ENCODE measurements at regions not wholly inside any gene's neighbourhood (a gene's known extent, or its start where the extent isn't known, plus 50 kb on each side); places are given as distances from the start of the nearest gene placed in this dataset.

DNA sequence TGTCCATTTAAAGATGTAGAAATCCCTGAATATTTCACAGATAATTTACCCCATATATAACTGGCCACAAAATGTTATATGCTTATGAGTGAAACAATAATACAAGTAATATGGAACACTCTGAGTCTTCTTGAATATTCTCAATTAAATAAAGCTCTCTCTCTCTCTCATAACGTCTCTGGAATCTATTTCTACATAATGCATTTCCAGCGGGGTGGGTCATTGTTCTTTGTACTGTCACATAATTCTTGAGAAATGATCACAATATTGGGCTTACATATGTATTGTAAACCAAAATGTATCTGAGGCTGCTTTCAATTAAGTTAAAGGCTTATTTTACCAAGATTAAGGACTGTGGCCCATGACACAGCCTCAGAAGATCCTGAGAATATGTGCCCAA, 596.3 kb downstream of the FAT4 start:
- Mint-ChIP-seq H3K27ac (no peak overlapping the region), H3K4me3 (no peak overlapping the region), H3K4me1 (no peaks in the 10 kb centered on the region), H3K36me3 (no peaks in the 10 kb centered on the region), H3K9me3 (peaks cover 0 to 12% (median 2%) of the 10 kb centered on the region in 7 donors), H3K27me3 (no peaks in the 10 kb centered on the region)
- ATAC-seq (ENCODE audit: low read depth in 2 of 2) = no peak
- no peak for DNase-seq

DNA sequence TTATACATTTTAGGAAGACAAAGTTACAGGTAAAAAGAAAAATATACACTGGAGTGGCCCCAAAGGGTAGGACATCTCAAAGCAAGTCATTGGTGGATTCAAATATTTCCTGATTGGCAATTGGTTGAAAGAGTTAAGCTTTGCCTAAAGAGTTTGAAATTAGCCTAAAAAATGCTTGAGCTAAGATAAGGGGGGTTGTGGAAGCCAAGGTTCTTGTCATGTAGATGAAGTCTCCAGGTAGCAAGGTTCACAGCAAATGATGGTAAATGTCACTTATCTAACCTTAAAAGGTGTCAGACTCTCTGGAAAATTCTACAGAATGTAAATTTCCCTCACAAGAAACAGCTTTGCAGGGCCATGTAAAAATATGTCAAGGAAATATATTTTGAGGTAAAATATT, 596.7 kb downstream of the FAT4 start:
- H3K4me1 Mint-ChIP-seq = no peaks in the 10 kb centered on the region
- H3K27me3 Mint-ChIP-seq = no peaks in the 10 kb centered on the region
- H3K27ac Mint-ChIP-seq = no peak overlapping the region
- no peak for DNase-seq
- no peaks in the 10 kb centered on the region for H3K36me3 Mint-ChIP-seq
- ATAC-seq (ENCODE audit: low read depth in 2 of 2) = no peak
- no peak overlapping the region for H3K4me3 Mint-ChIP-seq
- peaks cover 0 to 12% (median 2%) of the 10 kb centered on the region in 7 donors for H3K9me3 Mint-ChIP-seq

GRCh38 chr4:125917559-125917958, 602.8 kb downstream of the FAT4 start:
- ATAC-seq (ENCODE audit: low read depth in 2 of 2) (no peak), DNase-seq (no peak)
- H3K36me3 Mint-ChIP-seq = no peaks in the 10 kb centered on the region
- H3K27me3 Mint-ChIP-seq = no peaks in the 10 kb centered on the region
- no peak overlapping the region for H3K27ac Mint-ChIP-seq
- H3K9me3 Mint-ChIP-seq = peaks cover 0 to 4% (median 0%) of the 10 kb centered on the region in 7 donors
- no peaks in the 10 kb centered on the region for H3K4me1 Mint-ChIP-seq
- H3K4me3 Mint-ChIP-seq = no peak overlapping the region

DNA sequence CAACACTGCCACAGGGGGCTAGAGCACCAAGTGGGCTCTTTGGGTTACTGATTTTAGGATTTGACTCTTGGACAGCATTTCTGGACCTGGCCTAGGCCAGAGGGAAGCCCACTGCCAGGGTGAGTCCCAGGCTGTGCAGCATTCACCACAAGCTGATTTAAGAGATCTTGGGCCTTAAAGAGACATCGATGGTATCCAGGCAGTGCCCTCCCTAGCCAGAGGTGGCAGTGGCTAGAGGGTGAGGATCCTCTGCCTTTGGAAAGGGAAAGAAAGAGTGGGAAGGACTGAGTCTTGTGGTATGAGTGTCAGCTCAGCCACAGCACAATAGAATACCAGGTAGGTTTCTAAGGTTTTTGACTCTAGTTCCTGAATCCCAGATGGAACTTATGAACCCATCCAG, 613.9 kb downstream of the FAT4 start:
- H3K4me3 Mint-ChIP-seq = no peak overlapping the region
- ATAC-seq (ENCODE audit: low read depth in 2 of 2) (no peak), DNase-seq (no peak)
- no peaks in the 10 kb centered on the region for H3K4me1 Mint-ChIP-seq
- H3K27me3 Mint-ChIP-seq = no peaks in the 10 kb centered on the region
- no peak overlapping the region for H3K27ac Mint-ChIP-seq
- peaks cover 0 to 26% (median 9%) of the 10 kb centered on the region in 7 donors for H3K9me3 Mint-ChIP-seq
- H3K36me3 Mint-ChIP-seq = no peaks in the 10 kb centered on the region

- H3K9me3 Mint-ChIP-seq = peaks cover 7 to 20% (median 11%) of the 10 kb centered on the region in 7 donors
- H3K4me3 Mint-ChIP-seq = no peak overlapping the region
- no peak for ATAC-seq (ENCODE audit: low read depth in 2 of 2)
- no peaks in the 10 kb centered on the region for H3K36me3 Mint-ChIP-seq
- no peak for DNase-seq
- H3K27me3 Mint-ChIP-seq = no peaks in the 10 kb centered on the region
- H3K27ac Mint-ChIP-seq = no peak overlapping the region
- H3K4me1 Mint-ChIP-seq = no peaks in the 10 kb centered on the region
Measured at GRCh38 chr4:125938541-125938940, 623.8 kb downstream of the FAT4 start.

DNA sequence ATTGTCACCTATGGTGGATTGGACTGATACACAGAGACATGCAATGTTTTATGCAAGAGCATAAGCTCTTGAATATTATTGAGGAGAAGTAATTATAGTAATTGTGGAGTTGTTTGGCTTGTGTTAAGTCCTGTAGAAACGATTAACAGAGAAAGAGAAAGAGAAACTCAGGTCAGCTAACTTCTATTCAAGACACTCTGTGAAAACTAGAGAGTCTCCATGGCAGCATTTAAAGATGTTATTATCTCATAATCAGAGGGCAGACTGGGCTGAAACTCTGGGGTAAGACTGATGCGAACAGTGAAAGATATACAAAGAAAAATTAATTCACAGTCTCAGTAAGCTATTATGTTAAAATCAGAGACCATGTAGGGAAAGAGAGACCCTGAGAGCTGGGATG, 625.7 kb downstream of the FAT4 start:
- Mint-ChIP-seq H3K27me3 (no peaks in the 10 kb centered on the region), H3K27ac (no peak overlapping the region), H3K4me3 (no peak overlapping the region), H3K9me3 (peaks cover 3 to 15% (median 7%) of the 10 kb centered on the region in 7 donors), H3K4me1 (no peaks in the 10 kb centered on the region), H3K36me3 (no peaks in the 10 kb centered on the region)
- no peak for DNase-seq
- ATAC-seq (ENCODE audit: low read depth in 2 of 2) = no peak

DNA sequence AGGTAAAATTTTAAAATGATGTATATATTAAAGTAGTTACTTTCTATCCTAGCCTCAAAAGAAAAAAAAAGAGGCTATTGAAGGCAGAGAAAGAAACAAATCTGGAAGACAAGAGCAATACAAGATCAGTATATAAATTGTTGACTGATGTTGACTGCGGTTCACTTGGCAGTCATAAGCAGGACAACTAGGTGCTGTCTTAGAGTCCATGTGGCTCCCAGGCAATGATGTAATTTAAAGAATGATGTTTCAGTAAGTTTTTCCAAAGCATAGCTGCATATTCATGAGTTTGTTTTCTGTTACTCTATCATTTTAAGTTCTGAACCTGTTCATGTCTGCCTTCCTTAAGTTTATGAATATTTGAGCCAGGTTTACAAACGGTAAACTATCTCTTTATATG, 630.2 kb downstream of the FAT4 start:
- DNase-seq (no peak), ATAC-seq (ENCODE audit: low read depth in 2 of 2) (no peak)
- Mint-ChIP-seq H3K9me3 (peaks cover 0 to 10% (median 3%) of the 10 kb centered on the region in 7 donors), H3K36me3 (no peaks in the 10 kb centered on the region), H3K27me3 (no peaks in the 10 kb centered on the region), H3K4me3 (no peak overlapping the region), H3K4me1 (no peaks in the 10 kb centered on the region), H3K27ac (no peak overlapping the region)

GRCh38 chr4:125948021-125948420, 633.3 kb downstream of the FAT4 start:
- no peak overlapping the region for H3K4me3 Mint-ChIP-seq
- peaks cover 0 to 3% (median 0%) of the 10 kb centered on the region in 7 donors for H3K9me3 Mint-ChIP-seq
- H3K36me3 Mint-ChIP-seq = no peaks in the 10 kb centered on the region
- no peak overlapping the region for H3K27ac Mint-ChIP-seq
- no peaks in the 10 kb centered on the region for H3K4me1 Mint-ChIP-seq
- DNase-seq = no peak
- no peak for ATAC-seq (ENCODE audit: low read depth in 2 of 2)
- H3K27me3 Mint-ChIP-seq = no peaks in the 10 kb centered on the region

GRCh38 chr4:125951261-125951887, 636.6 kb downstream of the FAT4 start:
- Mint-ChIP-seq H3K27me3 (no peaks in the 10 kb centered on the region), H3K9me3 (peaks cover 0 to 2% (median 0%) of the 10 kb centered on the region in 7 donors), H3K4me1 (no peaks in the 10 kb centered on the region), H3K36me3 (no peaks in the 10 kb centered on the region), H3K4me3 (no peak overlapping the region), H3K27ac (no peak overlapping the region)
- DNase-seq (no peak), ATAC-seq (ENCODE audit: low read depth in 2 of 2) (no peak)

DNA sequence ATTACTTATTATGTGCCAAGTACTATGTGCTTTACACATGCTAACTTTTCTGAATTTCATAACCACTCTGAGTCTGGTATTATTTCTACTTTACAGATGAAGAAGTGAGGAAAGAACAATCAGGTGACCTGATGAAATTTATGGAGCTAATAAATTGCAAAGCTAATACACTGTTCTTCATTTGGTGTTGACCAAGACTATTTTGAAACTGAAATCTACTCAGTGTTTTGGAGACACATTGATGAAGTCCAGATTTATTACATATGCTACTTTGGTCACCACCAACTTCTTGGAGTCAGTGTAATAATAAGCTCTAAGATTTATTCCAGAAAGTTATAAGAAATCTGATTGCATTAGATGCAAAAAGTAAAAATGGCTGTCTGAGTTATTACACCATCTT, 637.9 kb downstream of the FAT4 start:
- DNase-seq (no peak), ATAC-seq (ENCODE audit: low read depth in 2 of 2) (no peak)
- no peaks in the 10 kb centered on the region for H3K4me1 Mint-ChIP-seq
- no peak overlapping the region for H3K4me3 Mint-ChIP-seq
- no peaks in the 10 kb centered on the region for H3K36me3 Mint-ChIP-seq
- peaks cover 0 to 5% (median 0%) of the 10 kb centered on the region in 7 donors for H3K9me3 Mint-ChIP-seq
- no peak overlapping the region for H3K27ac Mint-ChIP-seq
- H3K27me3 Mint-ChIP-seq = no peaks in the 10 kb centered on the region

DNA sequence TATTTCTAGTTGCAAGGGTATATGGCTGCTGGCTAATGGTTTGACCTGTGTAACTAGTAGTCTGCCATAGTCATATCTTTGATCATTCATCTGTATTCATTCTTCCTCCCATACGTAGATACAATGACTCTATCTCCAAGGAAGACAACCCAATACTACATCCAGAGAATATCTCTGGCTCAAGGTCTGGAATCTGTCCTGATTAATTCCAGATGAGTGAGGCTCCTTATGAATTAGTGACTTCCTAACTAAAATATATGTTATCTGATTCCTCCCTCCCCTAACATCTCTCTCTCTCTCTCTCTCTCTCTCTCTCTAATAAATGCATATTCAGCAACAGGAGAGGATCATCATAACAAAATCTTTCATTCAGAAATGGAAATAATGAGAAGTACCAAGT, 641.5 kb downstream of the FAT4 start:
- DNase-seq (no peak), ATAC-seq (ENCODE audit: low read depth in 2 of 2) (no peak)
- no peaks in the 10 kb centered on the region for H3K36me3 Mint-ChIP-seq
- H3K27me3 Mint-ChIP-seq = no peaks in the 10 kb centered on the region
- peak overlapping the region in 1 of 6 donors; percentile 19 for H3K27ac Mint-ChIP-seq
- H3K4me1 Mint-ChIP-seq = no peaks in the 10 kb centered on the region
- no peak overlapping the region for H3K4me3 Mint-ChIP-seq
- H3K9me3 Mint-ChIP-seq = peaks cover 0 to 7% (median 3%) of the 10 kb centered on the region in 7 donors

- Mint-ChIP-seq H3K27me3 (no peaks in the 10 kb centered on the region), H3K27ac (no peak overlapping the region), H3K36me3 (no peaks in the 10 kb centered on the region), H3K9me3 (peaks cover 1 to 14% (median 7%) of the 10 kb centered on the region in 7 donors), H3K4me3 (no peak overlapping the region), H3K4me1 (no peaks in the 10 kb centered on the region)
- DNase-seq = no peak
- no peak for ATAC-seq (ENCODE audit: low read depth in 2 of 2)
Measured at GRCh38 chr4:125958519-125958918, 643.8 kb downstream of the FAT4 start.

- Mint-ChIP-seq H3K9me3 (peaks cover 0 to 10% (median 5%) of the 10 kb centered on the region in 7 donors), H3K27ac (no peak overlapping the region), H3K4me1 (no peaks in the 10 kb centered on the region), H3K27me3 (no peaks in the 10 kb centered on the region), H3K4me3 (no peak overlapping the region), H3K36me3 (no peaks in the 10 kb centered on the region)
- ATAC-seq (ENCODE audit: low read depth in 2 of 2) (no peak), DNase-seq (no peak)
Measured at GRCh38 chr4:125961626-125962025, 646.9 kb downstream of the FAT4 start.

DNA sequence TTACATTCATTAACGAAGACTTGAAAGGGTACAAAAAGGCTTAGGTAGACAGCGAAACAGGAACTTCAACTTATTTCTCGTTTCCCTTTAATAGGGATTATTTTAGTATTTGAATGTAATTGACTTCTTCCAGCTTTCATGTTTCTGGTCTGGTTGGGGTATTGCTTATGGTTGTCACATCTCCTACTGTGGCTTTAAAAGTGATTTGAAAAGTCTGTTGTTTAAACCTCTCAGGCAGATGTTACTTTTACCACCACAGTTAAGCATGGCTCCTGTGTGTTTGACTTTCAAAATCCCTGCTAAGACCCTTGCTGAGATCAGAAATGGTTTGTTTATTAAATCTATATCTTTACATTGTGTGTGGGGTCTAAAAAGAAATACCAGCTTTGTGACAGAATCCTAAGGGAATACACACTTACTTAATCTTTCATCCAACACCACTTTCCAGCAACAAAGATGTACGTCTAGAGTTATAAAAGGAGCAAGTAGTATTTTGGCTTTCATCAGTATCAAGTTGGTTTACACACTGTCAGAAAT, 661.2 kb downstream of the FAT4 start:
- Mint-ChIP-seq H3K27ac (no peak overlapping the region), H3K36me3 (no peaks in the 10 kb centered on the region), H3K4me3 (no peak overlapping the region), H3K27me3 (no peaks in the 10 kb centered on the region), H3K9me3 (peaks cover 0 to 10% (median 0%) of the 10 kb centered on the region in 7 donors), H3K4me1 (no peaks in the 10 kb centered on the region)
- no peak for ATAC-seq (ENCODE audit: low read depth in 2 of 2)
- no peak for DNase-seq

DNA sequence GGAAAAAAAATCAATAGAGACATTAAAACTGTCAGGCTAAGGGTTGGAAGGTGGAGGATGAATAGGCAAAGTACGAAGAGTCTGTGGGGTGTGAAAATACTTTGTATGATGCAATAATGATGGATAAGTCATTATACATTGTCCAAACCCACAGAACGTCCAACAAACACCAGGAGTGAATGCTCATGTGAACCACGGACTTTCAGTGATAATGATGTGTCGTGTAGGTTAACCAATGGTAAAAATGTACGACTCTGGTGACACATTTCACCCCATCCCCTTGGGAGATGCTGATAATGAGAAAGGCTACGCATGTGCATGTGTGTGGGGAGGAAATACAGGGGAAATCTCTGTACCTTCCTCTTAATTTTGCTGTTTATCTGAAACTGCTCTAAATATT, 665.2 kb downstream of the FAT4 start:
- DNase-seq (no peak), ATAC-seq (ENCODE audit: low read depth in 2 of 2) (no peak)
- no peak overlapping the region for H3K4me3 Mint-ChIP-seq
- H3K27ac Mint-ChIP-seq = no peak overlapping the region
- peaks cover 0 to 2% (median 0%) of the 10 kb centered on the region in 7 donors for H3K9me3 Mint-ChIP-seq
- H3K36me3 Mint-ChIP-seq = no peaks in the 10 kb centered on the region
- no peaks in the 10 kb centered on the region for H3K4me1 Mint-ChIP-seq
- no peaks in the 10 kb centered on the region for H3K27me3 Mint-ChIP-seq
